HEK293T (cell line): ENCODE measurements at regions not wholly inside any gene's neighbourhood (a gene's known extent, or its start where the extent isn't known, plus 50 kb on each side); places are given as distances from the start of the nearest gene placed in this dataset.

ENCODE experiments used
- BHLHE40 ChIP-seq: fragments of 450-650 bp; IDR thresholded peaks from 2 replicates; pipeline ENCODE4 v1.6.1; 2016; ENCODE audit warnings: mild to moderate bottlenecking, moderate library complexity, borderline replicate concordance
- FOXM1 ChIP-seq: fragments of 450-650 bp; IDR thresholded peaks from 2 replicates; pipeline ENCODE4 v1.6.1; 2017; ENCODE audit warnings: mild to moderate bottlenecking, borderline replicate concordance
- SP1 ChIP-seq: fragments of 450-650 bp; IDR thresholded peaks from 2 replicates; pipeline ENCODE4 v1.6.1; 2017
- TARDBP ChIP-seq: fragments of 450-650 bp; IDR thresholded peaks from 2 replicates; pipeline ENCODE4 v1.6.1; 2016

DNA sequence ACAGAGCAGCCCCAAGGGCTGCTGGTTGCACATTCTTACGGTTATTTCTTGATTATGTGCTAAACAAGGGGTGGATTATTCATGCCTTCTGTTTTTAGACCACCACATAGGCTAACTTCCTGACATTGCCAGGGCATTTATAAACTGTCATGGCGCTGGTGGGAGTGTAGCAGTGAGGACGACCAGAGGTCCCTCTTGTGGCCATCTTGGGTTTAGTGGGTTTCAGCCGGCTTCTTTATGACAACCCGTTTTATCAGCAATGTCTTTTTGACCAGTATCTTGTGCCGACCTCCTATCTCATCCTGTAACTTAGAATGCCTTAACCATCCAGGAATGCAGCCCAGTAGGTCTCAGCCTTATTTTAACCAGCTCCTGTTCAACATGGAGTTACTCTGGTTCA lies 212.4 kb upstream of the GRID2 start:
- TF ChIP-seq BHLHE40 (no peak), SP1 (no peak), FOXM1 (no peak), TARDBP (no peak)
